Mesothelial cell of epicardium (in vitro differentiated cells): ENCODE measurements at regions not wholly inside any gene's neighbourhood (a gene's known extent, or its start where the extent isn't known, plus 50 kb on each side); places are given as distances from the start of the nearest gene placed in this dataset.

Experiments
- DNase-seq, 2 experiments: peaks; one replicate each; pipeline ENCODE4 v3.0.0; 2021; ENCODE audit warnings: low spot score in 2 of 2; ENCODE audit not compliant: unreplicated experiment in 2 of 2
- H3K27ac Mint-ChIP-seq: 2 replicates; pipeline ENCODE4 v1.8.0; 2021; ENCODE audit warnings: mixed read lengths
- H3K27me3 Mint-ChIP-seq: 2 replicates; pipeline ENCODE4 v1.8.0; 2021; ENCODE audit warnings: low read depth, mixed read lengths
- H3K36me3 Mint-ChIP-seq: 2 replicates; pipeline ENCODE4 v1.8.0; 2021; ENCODE audit warnings: mixed read lengths
- H3K4me1 Mint-ChIP-seq: 2 replicates; pipeline ENCODE4 v1.8.0; 2021; ENCODE audit warnings: mixed read lengths
- H3K4me3 Mint-ChIP-seq: 2 replicates; pipeline ENCODE4 v1.8.0; 2021; ENCODE audit warnings: mild to moderate bottlenecking, moderate library complexity, mixed read lengths
- H3K9me3 Mint-ChIP-seq: 2 replicates; pipeline ENCODE4 v1.8.0; 2021; ENCODE audit warnings: mixed read lengths
- TF ChIP-seq, protein P1 (sequence below): fragments of 200-600 bp; sonication (generic); IDR thresholded peaks from one replicate; pipeline ENCODE4 v1.5.0; 2021; ENCODE audit warnings: antibody characterized with exemption; ENCODE audit not compliant: unreplicated experiment

DNA sequence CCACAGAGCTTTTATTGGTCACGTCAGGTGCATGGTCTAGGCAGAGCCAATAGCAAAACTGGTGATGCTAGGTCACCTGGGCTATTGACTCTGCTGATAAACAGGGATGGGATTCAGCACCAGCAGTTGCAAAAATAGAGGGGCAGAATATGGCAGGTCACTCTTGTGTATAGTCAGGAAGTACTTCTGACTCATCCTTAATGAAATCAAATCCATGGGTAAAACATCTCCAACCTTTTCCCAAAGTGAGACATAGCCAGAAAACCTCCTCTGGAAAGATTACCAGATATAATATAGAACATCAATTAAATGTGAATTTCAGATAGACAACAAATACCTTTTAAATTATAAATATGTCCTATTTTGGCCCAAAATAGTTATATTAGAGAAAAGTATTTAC lies 383.2 kb downstream of the METTL15 start:
- H3K4me3 Mint-ChIP-seq, result no peak overlapping the region
- peaks cover 9% of the 10 kb centered on the region for H3K4me1 Mint-ChIP-seq
- no peak for DNase-seq
- H3K36me3 Mint-ChIP-seq, result no peaks in the 10 kb centered on the region
- H3K27me3 Mint-ChIP-seq, result no peaks in the 10 kb centered on the region
- TF ChIP-seq, protein P1, sequence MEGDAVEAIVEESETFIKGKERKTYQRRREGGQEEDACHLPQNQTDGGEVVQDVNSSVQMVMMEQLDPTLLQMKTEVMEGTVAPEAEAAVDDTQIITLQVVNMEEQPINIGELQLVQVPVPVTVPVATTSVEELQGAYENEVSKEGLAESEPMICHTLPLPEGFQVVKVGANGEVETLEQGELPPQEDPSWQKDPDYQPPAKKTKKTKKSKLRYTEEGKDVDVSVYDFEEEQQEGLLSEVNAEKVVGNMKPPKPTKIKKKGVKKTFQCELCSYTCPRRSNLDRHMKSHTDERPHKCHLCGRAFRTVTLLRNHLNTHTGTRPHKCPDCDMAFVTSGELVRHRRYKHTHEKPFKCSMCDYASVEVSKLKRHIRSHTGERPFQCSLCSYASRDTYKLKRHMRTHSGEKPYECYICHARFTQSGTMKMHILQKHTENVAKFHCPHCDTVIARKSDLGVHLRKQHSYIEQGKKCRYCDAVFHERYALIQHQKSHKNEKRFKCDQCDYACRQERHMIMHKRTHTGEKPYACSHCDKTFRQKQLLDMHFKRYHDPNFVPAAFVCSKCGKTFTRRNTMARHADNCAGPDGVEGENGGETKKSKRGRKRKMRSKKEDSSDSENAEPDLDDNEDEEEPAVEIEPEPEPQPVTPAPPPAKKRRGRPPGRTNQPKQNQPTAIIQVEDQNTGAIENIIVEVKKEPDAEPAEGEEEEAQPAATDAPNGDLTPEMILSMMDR, result no peak
- H3K9me3 Mint-ChIP-seq, result peaks cover 5% of the 10 kb centered on the region
- H3K27ac Mint-ChIP-seq, result no peak overlapping the region

DNA sequence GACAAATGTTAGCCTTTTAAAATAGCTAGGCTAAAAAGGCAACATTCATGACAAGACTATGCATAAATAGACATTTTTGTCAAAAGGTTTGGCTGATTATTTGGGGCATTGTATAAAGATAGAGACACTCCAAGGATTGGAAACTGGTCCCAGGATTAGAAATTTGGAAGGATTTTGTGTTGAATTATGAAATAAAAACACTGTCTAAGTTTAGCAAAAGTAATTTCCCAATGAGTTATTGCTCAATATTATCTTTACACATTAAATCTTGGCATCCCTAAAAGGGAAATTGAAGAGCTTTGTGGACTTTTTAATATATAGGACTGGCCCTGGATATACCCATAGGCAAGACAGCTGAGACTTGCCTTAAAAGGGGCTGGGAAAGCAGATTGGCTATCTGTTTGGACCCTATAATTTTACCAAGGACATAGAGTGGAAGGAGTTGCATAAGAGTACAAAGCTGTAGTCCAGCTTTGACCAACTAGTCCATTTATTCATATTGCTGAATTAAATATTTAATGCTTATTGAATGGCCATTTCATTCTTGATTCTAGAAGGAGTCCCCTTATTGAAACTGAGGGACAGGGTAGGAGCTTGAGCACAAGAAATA lies 382.7 kb downstream of the METTL15 start:
- TF ChIP-seq, protein P1, result no peak
- Mint-ChIP-seq H3K27ac (no peak overlapping the region), H3K9me3 (peaks cover 5% of the 10 kb centered on the region), H3K4me1 (peaks cover 6% of the 10 kb centered on the region), H3K36me3 (no peaks in the 10 kb centered on the region), H3K4me3 (no peak overlapping the region), H3K27me3 (no peaks in the 10 kb centered on the region)
- DNase-seq, result no peak

DNA sequence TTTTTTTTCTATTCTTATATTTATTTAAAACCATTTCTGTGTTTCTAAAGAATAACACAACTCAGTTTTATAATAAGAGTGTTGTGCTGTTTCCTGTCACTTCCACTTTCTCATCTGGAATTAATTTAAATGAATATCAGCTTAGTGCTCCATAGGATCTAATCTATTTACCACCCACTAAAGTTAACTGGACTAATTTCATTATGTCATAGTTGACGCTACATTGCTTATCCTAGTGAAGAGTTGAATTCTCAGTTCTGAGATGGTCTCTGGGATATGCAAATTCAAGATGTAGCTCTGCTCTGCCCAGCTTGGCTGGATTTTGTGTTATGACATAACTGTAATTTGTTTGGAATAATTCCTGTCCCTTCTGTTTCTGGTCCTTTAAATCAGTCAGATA lies 380.1 kb downstream of the METTL15 start:
- Mint-ChIP-seq H3K27ac (no peak overlapping the region), H3K36me3 (no peaks in the 10 kb centered on the region), H3K4me1 (peaks cover 6% of the 10 kb centered on the region), H3K4me3 (no peak overlapping the region), H3K27me3 (no peaks in the 10 kb centered on the region), H3K9me3 (no peaks in the 10 kb centered on the region)
- no peak for DNase-seq
- TF ChIP-seq, protein P1, result no peak

DNA sequence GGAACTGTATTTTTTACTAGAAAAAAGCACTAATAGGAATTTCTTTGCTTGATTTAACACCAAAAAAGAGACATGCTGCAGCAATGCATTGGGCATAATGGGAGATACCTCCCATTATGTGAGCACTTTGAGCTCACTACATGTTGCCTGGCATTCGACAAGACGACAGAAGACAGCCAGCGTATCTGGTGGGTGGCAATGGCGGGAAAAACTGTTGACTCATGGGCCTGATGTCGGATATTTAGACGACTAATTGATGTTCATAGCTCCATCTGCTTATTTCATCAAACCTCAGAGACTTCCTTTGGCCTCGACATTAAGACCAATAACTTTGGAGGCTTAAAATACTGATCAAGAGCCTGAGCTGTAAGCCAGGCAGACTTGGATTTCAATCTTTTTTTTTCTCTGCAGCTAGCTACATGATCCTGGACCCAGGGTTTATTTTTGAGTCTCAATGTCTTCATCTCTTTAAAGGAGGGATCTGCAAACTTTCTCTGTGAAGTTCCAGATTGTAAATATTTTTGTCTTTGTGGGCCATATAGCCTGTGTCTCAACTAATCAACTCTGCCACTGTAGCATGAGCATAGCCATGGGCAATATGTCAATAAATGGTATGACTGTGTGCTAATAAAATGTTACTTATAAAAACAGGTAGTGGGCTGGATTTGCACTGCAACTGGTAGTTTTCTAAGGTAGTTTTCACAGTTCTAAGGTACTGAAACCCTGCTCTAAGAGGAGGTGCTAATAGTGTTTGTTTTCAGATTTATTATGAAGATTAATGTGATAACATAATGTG lies 375.1 kb downstream of the METTL15 start:
- TF ChIP-seq, protein P1, result no peak
- Mint-ChIP-seq H3K4me3 (no peak overlapping the region), H3K27ac (no peak overlapping the region), H3K36me3 (no peaks in the 10 kb centered on the region), H3K9me3 (no peaks in the 10 kb centered on the region), H3K4me1 (peaks cover 13% of the 10 kb centered on the region), H3K27me3 (no peaks in the 10 kb centered on the region)
- no peak for DNase-seq

DNA sequence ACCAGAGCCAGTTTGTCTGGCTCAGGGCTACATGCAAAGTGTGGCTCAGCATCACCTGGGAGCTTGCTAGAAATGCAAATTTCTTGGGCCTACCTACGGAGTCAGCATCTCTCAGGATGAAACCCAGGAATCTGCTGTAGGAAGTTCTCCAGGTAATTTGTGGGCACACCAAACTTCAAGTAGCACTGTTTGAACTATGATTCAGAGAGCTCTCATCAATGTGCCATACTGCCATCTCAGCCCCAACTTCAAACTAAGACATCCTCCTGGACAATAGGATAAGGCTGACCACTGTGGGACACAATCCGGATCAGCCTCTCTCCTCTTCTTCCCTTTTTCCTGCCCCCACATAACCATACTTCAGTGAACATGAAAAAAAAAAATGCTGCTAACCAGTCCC lies 374.5 kb downstream of the METTL15 start:
- H3K27ac Mint-ChIP-seq, result no peak overlapping the region
- H3K9me3 Mint-ChIP-seq, result no peaks in the 10 kb centered on the region
- no peak for DNase-seq
- TF ChIP-seq, protein P1, result no peak
- H3K27me3 Mint-ChIP-seq, result no peaks in the 10 kb centered on the region
- H3K4me3 Mint-ChIP-seq, result no peak overlapping the region
- no peaks in the 10 kb centered on the region for H3K36me3 Mint-ChIP-seq
- H3K4me1 Mint-ChIP-seq, result peaks cover 13% of the 10 kb centered on the region
